Neural cell (in vitro differentiated cells): ENCODE measurements at regions not wholly inside any gene's neighbourhood (a gene's known extent, or its start where the extent isn't known, plus 50 kb on each side); places are given as distances from the start of the nearest gene placed in this dataset.

Experiments used
- H2AFZ ChIP-seq: fragments of 200-600, 300-800 bp; sonication (generic), shearing (Covaris generic); 2 replicates; pipeline ENCODE4 v1.6.0; 2014; ENCODE audit warnings: low read depth, mild to moderate bottlenecking, antibody characterized with exemption, low read length, moderate library complexity
- H3F3A ChIP-seq: fragments of 200-600 bp; shearing (Covaris generic); 2 replicates; pipeline ENCODE4 v1.6.1; 2016; ENCODE audit warnings: mild to moderate bottlenecking, moderate library complexity, mixed read lengths, antibody characterized with exemption, low read length; ENCODE audit not compliant: insufficient read depth, poor library complexity, severe bottlenecking
- H3K27ac ChIP-seq: fragments of 200-600, 300-800 bp; sonication (generic), shearing (Covaris generic); 2 replicates; pipeline ENCODE4 v1.5.1; 2014; ENCODE audit warnings: mild to moderate bottlenecking, low read length, moderate library complexity
- H3K27me3 ChIP-seq: fragments of 300-800, 200-600 bp; sonication (generic), shearing (Covaris generic); 2 replicates; pipeline ENCODE4 v1.6.0; 2014; ENCODE audit warnings: mild to moderate bottlenecking, low read depth, low read length, moderate library complexity; ENCODE audit not compliant: insufficient read depth
- H3K36me3 ChIP-seq: fragments of 300-800, 200-600 bp; sonication (generic), shearing (Covaris generic); 2 replicates; pipeline ENCODE4 v1.5.1; 2014; ENCODE audit warnings: mild to moderate bottlenecking, antibody characterized with exemption, low read length, moderate library complexity; ENCODE audit not compliant: insufficient read depth
- H3K4me2 ChIP-seq: fragments of 300-800, 200-600 bp; sonication (generic), shearing (Covaris generic); 2 replicates; pipeline ENCODE4 v1.6.0; 2014; ENCODE audit warnings: mild to moderate bottlenecking, low read length
- H3K4me3 ChIP-seq: fragments of 300-800, 200-600 bp; sonication (generic), shearing (Covaris generic); 2 replicates; pipeline ENCODE4 v1.5.1; 2014; ENCODE audit warnings: mild to moderate bottlenecking, low read length, moderate library complexity
- H3K79me2 ChIP-seq: fragments of 200-600 bp; shearing (Covaris generic); replicated peaks from 2 replicates; pipeline ENCODE4 v1.6.0; 2014; ENCODE audit warnings: mild to moderate bottlenecking, low read length, moderate library complexity; ENCODE audit not compliant: insufficient read depth
- H3K9ac ChIP-seq: fragments of 300-800, 200-600 bp; sonication (generic), shearing (Covaris generic); 2 replicates; pipeline ENCODE4 v1.6.1; 2016; ENCODE audit warnings: mild to moderate bottlenecking, low read length, mixed read lengths
- H3K9me2 ChIP-seq: fragments of 200-600 bp; shearing (Covaris generic); 2 replicates; pipeline ENCODE4 v1.6.1; 2016; ENCODE audit warnings: mild to moderate bottlenecking, low read length, mixed read lengths; ENCODE audit not compliant: insufficient read depth
- H3K9me3 ChIP-seq: fragments of 200-600, 300-800 bp; sonication (generic), shearing (Covaris generic); 2 replicates; pipeline ENCODE4 v1.6.1; 2016; ENCODE audit warnings: mild to moderate bottlenecking, mixed run types, low read length, moderate library complexity, mixed read lengths
- H4K20me1 ChIP-seq: fragments of 200-600 bp; shearing (Covaris generic); 2 replicates; pipeline ENCODE4 v1.6.1; 2016; ENCODE audit warnings: mild to moderate bottlenecking, mixed run types; ENCODE audit not compliant: insufficient read depth
- EP300 ChIP-seq: fragments of 450-650 bp; conservative IDR thresholded peaks from 2 replicates; pipeline ENCODE4 v1.6.1; 2014; ENCODE audit warnings: antibody characterized with exemption, mild to moderate bottlenecking, moderate library complexity; ENCODE audit not compliant: poor library complexity, severe bottlenecking
- EZH2 ChIP-seq: fragments of 200-600, 300-800 bp; shearing (Covaris generic), sonication (generic); IDR thresholded peaks from 2 replicates; pipeline ENCODE4 v1.6.1; 2014; ENCODE audit warnings: antibody characterized with exemption, low read length, borderline replicate concordance, mild to moderate bottlenecking; ENCODE audit not compliant: insufficient read depth, poor library complexity, severe bottlenecking
- MXI1 ChIP-seq: fragments of 450-650 bp; conservative IDR thresholded peaks from 2 replicates; pipeline ENCODE4 v1.6.1; 2014; ENCODE audit warnings: antibody characterized with exemption, mild to moderate bottlenecking; ENCODE audit not compliant: poor library complexity, severe bottlenecking
- POLR2AphosphoS5 ChIP-seq: IDR thresholded peaks from 2 replicates; pipeline ENCODE4 v1.6.1; 2012
- RAD21 ChIP-seq: fragments of 450-650 bp; conservative IDR thresholded peaks from 2 replicates; pipeline ENCODE4 v1.6.1; 2014; ENCODE audit warnings: antibody characterized with exemption, mild to moderate bottlenecking, moderate library complexity
- SMC3 ChIP-seq: fragments of 450-650 bp; conservative IDR thresholded peaks from 2 replicates; pipeline ENCODE4 v1.6.1; 2014; ENCODE audit warnings: antibody characterized with exemption, mild to moderate bottlenecking, moderate library complexity; ENCODE audit not compliant: poor library complexity
- TAF1 ChIP-seq: IDR thresholded peaks from 2 replicates; pipeline ENCODE4 v1.6.1; 2012; ENCODE audit warnings: low read depth
- TF ChIP-seq, protein P1 (sequence below): IDR thresholded peaks from 2 replicates; pipeline ENCODE4 v1.6.1; 2012; ENCODE audit warnings: borderline replicate concordance
- TF ChIP-seq, protein P2 (sequence below): fragments of 450-650 bp; IDR thresholded peaks from 2 replicates; pipeline ENCODE4 v1.5.1; 2014; ENCODE audit warnings: antibody characterized with exemption, mild to moderate bottlenecking, moderate library complexity; ENCODE audit not compliant: poor library complexity, severe bottlenecking

DNA sequence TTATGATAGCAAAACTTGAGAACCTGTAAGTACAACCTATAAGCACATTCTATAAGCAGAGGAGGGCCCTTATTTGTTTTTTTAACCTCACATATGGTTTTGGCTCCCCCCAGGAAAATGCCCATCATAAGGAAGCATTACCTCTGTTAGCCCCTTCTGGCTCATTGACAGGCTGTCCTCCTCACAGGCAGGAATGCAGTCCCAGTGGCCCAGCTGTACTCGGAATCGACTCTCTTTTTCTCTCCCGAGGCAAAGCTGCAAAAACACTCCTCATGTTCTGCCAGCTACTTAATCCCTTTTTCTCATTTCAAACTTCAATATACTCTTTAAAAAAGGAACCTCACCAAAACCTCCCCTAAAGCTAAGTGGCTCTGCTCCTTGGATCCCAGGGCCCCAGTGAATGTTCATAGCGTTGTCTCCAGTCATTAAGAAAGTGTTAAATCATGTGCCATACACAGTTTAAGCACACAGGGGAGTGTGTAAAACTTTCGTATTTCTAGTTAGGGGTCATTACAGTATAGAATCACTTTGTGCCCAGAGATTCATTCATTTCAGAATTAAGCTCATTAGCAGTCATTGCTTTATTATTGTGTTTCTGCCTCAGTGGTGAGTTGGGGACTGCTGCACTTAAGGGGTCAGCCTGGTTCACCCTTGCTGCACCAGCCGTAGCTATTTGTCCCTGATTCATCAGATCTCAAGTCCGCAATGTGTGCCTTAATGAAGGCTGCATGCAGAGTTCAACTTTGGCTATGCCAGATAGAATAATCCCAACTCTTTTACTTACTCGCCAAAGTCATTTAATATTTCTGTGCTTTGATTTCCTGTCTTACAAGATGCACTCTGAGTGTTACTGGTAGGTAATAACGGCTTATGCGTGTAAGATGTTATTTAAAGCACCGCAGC lies 57.6 kb downstream of the JRKL start:
- Histone ChIP-seq H3F3A (no peaks in the 10 kb centered on the region), H2AFZ (no peak overlapping the region), H3K9me2 (no peaks in the 10 kb centered on the region), H3K4me3 (no peak overlapping the region), H3K36me3 (no peaks in the 10 kb centered on the region), H3K4me2 (no peak overlapping the region), H3K79me2 (no peaks in the 10 kb centered on the region), H3K27me3 (no peaks in the 10 kb centered on the region), H3K27ac (no peak overlapping the region), H4K20me1 (no peaks in the 10 kb centered on the region), H3K9me3 (no peaks in the 10 kb centered on the region), H3K9ac (no peak overlapping the region)
- no peak for TF ChIP-seq TAF1
- TF ChIP-seq POLR2AphosphoS5, result no peak
- TF ChIP-seq EP300, result no peak
- TF ChIP-seq SMC3, result no peak
- TF ChIP-seq, protein P1, sequence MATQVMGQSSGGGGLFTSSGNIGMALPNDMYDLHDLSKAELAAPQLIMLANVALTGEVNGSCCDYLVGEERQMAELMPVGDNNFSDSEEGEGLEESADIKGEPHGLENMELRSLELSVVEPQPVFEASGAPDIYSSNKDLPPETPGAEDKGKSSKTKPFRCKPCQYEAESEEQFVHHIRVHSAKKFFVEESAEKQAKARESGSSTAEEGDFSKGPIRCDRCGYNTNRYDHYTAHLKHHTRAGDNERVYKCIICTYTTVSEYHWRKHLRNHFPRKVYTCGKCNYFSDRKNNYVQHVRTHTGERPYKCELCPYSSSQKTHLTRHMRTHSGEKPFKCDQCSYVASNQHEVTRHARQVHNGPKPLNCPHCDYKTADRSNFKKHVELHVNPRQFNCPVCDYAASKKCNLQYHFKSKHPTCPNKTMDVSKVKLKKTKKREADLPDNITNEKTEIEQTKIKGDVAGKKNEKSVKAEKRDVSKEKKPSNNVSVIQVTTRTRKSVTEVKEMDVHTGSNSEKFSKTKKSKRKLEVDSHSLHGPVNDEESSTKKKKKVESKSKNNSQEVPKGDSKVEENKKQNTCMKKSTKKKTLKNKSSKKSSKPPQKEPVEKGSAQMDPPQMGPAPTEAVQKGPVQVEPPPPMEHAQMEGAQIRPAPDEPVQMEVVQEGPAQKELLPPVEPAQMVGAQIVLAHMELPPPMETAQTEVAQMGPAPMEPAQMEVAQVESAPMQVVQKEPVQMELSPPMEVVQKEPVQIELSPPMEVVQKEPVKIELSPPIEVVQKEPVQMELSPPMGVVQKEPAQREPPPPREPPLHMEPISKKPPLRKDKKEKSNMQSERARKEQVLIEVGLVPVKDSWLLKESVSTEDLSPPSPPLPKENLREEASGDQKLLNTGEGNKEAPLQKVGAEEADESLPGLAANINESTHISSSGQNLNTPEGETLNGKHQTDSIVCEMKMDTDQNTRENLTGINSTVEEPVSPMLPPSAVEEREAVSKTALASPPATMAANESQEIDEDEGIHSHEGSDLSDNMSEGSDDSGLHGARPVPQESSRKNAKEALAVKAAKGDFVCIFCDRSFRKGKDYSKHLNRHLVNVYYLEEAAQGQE, result no peak
- no peak for TF ChIP-seq RAD21
- TF ChIP-seq, protein P2, sequence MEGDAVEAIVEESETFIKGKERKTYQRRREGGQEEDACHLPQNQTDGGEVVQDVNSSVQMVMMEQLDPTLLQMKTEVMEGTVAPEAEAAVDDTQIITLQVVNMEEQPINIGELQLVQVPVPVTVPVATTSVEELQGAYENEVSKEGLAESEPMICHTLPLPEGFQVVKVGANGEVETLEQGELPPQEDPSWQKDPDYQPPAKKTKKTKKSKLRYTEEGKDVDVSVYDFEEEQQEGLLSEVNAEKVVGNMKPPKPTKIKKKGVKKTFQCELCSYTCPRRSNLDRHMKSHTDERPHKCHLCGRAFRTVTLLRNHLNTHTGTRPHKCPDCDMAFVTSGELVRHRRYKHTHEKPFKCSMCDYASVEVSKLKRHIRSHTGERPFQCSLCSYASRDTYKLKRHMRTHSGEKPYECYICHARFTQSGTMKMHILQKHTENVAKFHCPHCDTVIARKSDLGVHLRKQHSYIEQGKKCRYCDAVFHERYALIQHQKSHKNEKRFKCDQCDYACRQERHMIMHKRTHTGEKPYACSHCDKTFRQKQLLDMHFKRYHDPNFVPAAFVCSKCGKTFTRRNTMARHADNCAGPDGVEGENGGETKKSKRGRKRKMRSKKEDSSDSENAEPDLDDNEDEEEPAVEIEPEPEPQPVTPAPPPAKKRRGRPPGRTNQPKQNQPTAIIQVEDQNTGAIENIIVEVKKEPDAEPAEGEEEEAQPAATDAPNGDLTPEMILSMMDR, result no peak
- no peak for TF ChIP-seq MXI1
- no peak for TF ChIP-seq EZH2

DNA sequence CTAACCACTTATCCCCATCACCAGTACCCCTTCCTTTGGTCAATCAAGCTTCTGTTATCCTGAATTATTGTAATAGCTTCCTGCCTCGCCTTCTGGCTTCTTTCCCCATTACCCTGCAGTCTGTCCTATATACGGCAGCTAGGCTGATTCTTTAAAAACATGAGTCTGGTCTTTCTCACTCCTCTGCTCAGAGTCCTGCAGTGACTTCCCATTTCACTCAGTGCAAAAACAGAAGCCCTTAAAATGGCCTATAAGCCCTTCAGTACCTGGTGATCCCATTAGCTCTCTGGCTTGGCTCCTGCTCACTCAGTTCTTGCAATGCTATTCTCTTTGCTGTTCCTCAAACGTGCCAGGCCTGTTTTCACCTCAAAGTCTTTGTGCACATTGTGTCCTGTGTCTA lies 58.4 kb downstream of the JRKL start:
- H4K20me1 ChIP-seq, result no peaks in the 10 kb centered on the region
- no peak overlapping the region for H3K27ac ChIP-seq
- TF ChIP-seq EZH2 (no peak), MXI1 (no peak), TAF1 (no peak), SMC3 (no peak)
- TF ChIP-seq, protein P2, result no peak
- TF ChIP-seq, protein P1, result no peak
- H3K27me3 ChIP-seq, result no peaks in the 10 kb centered on the region
- no peaks in the 10 kb centered on the region for H3K9me3 ChIP-seq
- no peaks in the 10 kb centered on the region for H3K36me3 ChIP-seq
- H3K4me3 ChIP-seq, result no peak overlapping the region
- no peaks in the 10 kb centered on the region for H3K79me2 ChIP-seq
- no peaks in the 10 kb centered on the region for H3F3A ChIP-seq
- no peak overlapping the region for H2AFZ ChIP-seq
- no peaks in the 10 kb centered on the region for H3K9me2 ChIP-seq
- H3K4me2 ChIP-seq, result no peak overlapping the region
- H3K9ac ChIP-seq, result no peak overlapping the region
